HG03354 (cell line): ENCODE measurements at regions not wholly inside any gene's neighbourhood (a gene's known extent, or its start where the extent isn't known, plus 50 kb on each side); places are given as distances from the start of the nearest gene placed in this dataset.

Experiments
- ATAC-seq: cut with Tn5 transposase; IDR thresholded peaks from one replicate; pipeline ENCODE4 v1.9.1; 2021; ENCODE audit warnings: mild to moderate bottlenecking; ENCODE audit not compliant: unreplicated experiment, poor library complexity, severe bottlenecking

DNA sequence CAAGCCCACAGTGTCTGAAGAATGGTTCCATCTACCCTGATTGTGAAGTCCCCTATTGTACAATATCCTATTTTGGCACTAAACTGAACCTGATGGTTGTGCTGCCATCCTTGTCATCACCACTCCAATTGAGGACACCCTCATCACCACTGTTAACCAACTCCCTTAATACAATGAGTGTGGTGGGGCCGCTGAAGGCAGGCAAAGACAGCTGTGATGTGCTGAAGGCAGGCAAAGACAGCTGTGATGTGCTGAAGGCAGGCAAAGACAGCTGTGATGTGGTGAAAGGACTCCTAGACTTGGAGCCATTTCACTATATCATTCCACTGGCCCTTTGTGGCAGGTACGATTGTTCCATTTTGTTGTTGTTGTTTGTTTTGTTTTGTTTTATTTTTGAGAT lies 481.6 kb downstream of the SOX6 start:
- no peak for ATAC-seq

DNA sequence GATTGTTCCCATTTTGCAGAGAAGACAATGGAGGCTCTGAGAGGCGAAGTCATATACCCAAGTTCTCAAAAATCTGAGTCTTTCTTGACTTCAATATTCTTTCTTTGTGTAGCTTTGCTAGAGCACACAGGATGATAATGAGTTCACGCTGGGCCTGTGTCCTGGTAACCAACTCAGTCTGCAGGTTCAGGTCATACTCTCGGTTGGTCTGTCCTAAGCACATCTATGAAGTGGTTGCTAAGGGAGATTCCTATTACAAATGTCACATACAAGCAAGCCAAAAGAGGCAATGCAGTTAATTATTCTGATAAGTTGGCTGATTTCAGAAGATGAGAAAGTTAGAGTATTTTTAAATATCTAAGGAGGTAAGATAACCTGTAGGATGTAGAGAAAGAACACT lies 481.0 kb downstream of the SOX6 start:
- ATAC-seq, result no peak

DNA sequence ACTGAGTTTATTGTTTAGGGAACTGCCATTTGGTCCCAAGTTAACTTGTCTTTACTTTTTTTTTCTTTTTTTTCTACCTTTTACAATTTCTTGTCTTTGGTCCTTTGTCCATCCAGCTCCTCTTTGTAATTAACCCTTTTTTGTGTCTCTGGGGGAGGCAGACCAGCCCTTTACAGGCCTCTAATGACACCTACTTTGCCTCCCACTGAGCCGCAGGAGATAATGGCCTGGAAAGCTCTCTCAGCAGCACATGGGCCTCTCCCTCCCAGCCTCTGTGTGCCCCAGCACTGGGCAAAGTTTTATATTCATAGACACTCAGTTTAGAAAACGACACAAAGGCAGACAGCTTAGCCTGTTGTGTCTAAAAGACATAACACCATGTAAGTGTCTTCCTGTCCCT lies 480.4 kb downstream of the SOX6 start:
- no peak for ATAC-seq

DNA sequence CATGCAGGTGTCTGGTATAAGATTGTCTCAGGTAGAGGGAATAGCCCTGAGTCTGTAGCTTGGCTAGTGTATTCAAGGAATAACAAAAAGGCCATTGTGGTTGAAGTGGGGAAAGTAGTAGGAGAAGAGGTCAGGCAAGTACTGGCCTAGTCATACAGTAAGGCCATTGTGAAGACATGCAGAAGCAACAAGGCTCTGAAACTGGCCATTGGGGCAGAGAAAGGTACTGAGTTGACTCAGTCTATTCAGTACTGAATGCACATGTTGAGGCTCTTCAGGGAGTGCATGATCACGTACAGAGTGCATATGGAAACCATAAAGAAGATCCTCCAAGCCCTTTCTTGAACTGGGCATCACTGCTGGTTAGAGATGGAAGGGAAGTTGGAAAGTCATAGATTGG lies 477.6 kb downstream of the SOX6 start:
- no peak for ATAC-seq

DNA sequence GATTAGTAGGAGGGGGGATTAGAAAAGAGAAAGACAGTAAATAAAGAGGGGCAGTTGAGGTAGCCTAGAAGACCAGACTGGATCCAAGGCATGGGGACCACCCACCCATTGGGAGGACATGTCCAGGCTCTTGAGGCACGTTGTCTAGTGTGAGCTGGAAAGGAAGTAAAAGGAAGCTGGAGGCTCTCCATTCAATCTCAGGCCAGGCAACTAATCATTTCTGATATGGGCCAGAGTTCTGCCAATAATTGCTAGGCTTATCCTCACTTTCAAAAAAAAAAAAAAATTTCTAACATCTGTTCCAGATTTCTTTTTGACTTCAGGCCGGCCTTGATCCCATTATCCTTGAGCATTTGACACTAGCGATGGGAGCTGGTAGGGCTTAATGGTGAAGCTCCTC lies 476.1 kb downstream of the SOX6 start:
- ATAC-seq, result no peak

DNA sequence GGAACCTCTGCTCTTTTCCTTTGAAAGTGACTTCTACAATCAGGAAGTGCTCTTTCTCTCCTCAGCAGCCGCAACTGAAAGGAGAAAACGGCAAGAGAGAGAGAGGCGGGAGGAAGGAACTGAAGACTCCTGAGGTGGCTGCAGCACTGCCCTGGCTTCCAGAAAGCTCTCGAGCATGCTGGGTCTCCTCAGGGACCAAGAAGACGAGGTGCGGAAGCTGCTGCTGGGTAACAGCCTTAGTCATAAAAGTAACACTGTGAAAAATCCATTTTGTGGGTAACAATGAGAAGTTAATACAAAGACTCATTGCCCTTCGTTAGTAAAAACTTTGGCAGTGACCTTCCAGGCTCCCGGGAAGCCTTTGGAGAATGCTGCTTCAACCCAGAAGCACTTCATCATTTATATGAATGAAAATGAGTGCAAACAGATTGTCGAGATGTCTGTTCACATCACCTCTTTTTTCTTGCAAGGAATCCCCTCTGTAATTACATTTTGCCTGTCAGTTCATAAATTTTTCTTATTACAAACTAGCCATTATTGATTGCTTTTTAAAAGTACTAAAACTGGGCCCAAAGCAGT lies 473.4 kb downstream of the SOX6 start:
- no peak for ATAC-seq

DNA sequence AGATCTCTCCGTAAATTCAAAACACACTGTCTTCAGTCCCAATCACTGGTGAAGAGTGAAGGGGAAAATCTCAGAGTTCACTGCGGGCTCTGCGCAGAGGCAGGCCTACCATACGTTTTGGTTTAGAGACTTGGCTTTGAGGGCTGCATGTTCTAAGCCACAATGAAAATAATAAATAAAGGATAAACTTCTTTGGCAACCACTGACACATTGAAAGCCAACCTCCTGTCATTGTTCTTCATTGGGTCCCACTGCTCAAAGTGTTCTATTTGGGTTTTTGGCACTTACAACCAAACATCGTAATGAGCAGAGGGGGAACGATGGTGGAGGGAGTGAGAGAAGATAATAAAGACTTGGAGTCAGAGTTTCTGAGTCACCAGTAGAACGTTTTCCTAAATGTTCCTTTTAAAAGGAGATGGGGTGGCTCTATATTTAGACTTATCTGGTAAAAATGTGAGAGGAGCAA lies 472.9 kb downstream of the SOX6 start:
- ATAC-seq, result no peak

DNA sequence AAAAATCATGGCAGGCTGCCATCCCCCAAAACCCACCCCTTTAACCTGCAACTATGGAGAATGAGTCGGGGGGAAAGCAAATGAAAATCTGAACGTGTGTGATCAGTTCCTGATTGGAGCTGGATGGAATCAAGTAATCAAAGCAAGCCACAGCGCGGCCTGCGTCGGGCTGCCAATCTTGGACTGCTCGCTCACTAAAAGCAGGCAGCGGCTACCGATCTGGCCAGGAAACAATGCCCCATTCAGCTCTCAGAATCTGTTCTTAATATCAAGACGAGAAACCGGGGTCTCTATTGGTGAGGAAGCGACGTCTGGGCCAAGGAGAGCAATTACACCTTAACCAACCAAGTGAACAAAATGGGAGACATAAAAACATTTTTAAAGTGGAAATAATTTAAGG lies 472.2 kb downstream of the SOX6 start:
- ATAC-seq, result no peak

DNA sequence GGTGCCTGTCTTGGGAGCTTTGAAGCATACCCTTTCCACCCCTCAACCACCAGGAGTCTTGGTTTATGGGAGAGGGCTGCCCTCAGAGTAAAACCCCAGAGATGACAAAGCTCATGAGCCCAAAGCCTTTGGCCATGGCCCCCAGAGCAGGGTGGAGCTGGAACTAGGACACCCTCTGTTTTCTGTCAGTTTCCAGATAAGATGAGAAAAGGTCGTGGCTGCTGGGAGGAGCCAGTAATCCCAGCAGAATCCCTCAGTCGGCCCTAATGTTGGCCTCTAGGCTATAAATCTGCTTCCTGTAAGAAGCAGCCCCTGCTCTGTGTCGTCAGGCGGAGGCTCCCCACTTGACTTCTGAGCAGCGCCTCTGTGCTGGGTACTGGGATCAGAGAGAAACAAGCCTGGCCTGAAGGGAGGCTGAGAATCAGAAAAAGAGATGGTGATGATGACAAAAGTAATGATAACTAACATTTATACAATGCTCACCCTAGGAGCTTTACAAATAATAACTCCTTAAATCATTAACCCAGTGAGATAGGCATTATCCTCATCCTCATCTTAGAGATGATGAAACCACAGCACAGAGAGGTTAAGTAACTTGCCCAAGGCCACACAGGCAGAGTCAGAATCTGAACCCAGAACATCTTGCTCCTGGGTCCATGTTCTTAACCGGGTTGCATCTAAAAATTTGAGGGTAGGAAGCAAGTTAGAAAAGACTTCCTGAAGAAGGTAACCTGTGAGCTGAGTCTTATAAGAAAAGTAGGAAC lies 471.4 kb downstream of the SOX6 start:
- ATAC-seq, result no peak

DNA sequence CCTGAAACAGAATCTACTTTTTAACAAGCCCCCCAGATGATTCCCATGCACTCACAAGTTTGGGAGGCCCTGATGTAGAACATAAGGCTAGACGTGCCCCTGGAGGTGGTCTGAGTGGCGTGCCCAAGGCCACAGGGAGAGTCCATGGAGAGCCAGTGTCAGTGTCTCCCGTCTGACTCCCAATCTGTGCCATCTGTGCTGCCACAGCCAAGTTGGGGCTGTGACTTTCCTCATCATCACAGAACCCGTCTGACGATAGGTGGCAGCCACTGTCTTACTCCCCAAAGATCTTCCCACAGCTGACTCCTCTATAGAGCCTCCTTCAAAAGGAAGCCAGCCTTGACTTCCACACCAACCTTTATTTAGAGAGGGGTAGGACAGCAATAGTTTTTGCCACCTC lies 470.5 kb downstream of the SOX6 start:
- ATAC-seq, result no peak

DNA sequence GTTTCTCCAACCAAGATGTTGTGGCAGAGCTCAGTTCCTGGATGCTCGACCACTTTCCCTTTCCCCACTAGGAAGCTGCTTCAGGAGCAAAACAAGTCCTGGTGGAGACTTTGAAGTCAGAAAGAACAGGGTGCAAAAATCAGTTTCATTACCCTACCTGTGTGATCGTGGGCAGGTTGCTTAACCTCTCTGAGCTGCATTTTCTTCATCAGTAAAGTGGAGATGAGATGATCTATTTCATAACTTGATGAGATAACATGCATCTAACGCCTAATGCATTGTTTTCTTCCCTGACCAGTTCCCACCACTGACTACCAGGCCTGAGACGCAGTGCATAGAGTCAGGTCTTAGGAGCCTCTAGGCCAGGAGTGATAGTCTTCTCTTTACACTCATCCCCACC lies 470.0 kb downstream of the SOX6 start:
- no peak for ATAC-seq

DNA sequence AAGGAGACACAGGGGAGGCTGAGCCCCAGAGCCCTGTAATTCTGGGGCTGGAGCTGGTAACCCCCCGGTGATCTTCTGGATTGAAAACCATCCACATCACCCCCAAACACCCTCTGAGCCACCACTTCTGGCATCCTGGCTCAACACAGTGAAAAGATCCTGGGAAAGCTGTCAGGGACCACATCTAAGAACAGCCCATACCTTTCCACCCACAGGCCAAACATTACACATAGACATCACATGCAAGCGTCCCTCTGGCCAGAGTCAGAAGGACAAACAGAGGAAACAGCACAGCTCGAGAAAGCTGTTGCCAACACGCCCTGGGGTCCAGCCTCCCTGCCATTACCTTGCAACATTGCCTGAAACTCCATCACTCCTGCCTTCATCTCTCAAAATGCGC lies 469.5 kb downstream of the SOX6 start:
- ATAC-seq, result no peak

DNA sequence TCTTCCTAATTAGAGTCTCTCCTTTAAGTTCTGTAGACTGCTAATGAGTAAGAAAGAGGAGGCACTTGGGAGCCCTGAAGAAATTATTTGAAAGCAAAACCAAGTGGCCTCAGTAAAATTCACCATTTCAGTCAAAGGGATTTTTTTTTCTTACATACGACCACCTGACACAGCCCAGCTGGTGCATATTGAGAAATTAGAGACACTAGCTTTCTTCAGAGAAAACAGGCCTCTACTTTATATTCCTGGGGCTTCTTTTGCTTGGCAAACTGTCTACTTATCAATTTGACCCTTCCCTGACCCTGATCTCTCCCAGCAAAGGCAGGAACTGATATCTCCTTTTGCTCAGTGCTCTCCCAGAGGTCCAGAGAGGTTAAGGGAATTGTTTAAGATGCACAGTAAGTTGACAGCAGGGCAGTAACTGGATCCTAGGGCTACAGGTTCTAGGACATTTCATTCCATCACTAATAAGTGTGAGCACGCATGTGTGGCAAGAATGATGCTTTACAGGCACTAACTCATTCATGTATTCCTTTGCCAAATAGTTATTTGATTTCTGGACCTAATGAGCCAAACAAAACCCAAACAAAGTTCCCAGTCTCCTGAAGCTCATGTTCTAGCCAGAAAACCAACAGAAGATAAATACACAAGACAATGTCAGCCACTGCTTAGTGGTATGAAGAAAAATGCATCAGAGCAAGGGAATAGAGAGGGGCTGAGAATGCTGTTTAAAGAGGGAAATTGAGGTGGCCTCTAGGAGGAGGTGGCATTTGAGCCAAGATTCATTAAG lies 467.6 kb downstream of the SOX6 start:
- ATAC-seq, result no peak

DNA sequence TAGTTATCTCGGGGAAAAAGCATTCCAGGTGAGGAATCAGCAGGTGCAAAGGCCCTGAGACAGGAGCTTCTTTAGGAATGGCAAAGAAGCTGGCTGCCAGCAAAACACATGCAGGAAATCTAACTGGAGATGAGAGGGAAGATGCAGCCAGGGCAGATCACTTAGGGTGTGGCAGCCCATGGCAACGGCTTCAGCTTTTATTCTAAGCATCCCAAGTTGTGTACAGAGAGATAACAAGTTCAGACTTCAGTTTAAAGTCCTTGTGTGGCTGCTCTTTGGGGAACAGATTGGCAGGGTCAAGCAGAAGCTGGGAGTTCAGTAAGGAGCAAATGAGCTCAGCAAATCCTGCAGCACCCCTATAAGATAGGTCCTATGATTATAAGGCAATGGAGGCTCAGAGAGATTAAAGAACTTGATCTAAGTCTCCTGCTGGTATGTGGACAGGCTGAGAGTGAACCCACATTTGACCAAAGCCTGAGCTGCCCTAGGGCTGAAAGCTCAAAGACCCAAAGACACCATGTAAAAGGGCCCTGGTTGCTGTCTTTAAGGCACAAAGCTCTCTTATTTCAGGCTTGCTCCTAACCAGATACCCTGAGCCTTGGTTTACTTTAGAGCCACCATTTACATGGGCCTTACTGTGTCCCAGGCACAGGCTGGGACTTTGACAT lies 466.8 kb downstream of the SOX6 start:
- ATAC-seq, result no peak

DNA sequence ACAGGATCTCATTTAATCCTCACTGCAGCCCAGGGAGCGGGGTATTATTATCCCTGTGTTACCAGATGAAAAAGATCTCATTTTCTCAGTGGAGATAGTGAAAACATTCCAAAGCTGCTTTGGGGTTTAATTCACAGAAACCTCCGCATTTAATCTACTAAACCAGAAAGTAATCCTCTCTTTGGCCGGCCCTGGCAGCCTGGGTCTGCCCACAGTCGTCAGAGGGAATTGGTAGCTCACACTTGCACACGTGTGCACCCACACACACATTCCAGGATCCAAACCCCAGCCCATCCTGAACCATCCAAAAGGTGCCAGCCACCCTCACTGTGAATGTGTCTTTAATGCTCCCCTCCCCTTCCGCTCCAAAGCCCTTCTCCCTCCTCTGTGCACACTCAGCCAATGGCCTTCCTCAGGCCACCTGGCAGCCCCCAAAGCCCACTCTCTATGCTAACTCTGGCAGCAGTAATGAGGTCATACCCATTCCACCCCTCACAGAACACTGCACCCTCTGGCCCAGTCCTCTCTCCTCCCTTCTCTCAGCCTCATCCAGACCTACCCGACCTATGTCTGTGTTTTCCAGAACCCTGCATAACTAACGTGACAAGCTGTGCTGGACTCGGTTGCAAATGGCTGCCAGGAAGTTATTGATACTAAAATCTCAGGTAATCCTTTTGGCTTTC lies 466.2 kb downstream of the SOX6 start:
- no peak for ATAC-seq

DNA sequence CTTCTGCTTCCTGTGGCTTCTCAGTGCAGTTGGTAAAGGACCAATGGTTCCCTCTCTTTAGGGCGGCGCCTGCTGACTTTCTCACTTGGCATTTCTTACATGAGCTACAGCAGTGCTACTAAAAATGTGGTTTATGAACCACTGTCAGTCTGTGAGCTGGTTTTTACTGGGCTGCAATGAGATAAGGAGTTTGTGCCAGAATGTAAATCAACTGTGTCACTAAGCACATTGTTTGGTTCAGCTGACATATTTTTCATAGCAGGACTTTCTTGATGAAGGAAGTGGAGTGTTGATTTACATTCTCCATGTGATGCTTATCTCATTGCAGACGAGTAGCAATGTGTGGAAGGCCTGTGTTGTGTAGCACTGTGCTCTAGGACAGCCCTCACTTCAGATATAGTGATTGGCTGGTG lies 463.3 kb downstream of the SOX6 start:
- no peak for ATAC-seq

DNA sequence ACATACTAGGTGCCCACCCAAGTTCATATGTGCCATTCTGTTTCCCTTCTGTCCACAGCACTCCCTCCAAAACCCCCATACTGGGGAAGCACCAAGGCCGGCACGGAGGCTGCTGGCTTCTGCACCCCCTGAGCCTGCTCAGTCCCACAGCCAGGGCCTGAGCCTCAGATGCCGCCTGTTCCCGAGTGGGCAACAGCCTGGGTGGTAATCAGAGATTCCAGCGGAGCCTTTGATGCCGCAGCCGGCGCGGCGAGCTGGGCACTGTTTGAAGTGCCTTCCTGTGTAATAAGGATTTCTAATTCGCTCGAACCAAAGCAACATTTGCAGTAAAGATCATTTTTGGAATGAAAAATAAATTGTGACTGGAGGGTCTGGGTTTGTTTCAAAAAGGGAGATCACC lies 460.3 kb downstream of the SOX6 start:
- ATAC-seq, result no peak

DNA sequence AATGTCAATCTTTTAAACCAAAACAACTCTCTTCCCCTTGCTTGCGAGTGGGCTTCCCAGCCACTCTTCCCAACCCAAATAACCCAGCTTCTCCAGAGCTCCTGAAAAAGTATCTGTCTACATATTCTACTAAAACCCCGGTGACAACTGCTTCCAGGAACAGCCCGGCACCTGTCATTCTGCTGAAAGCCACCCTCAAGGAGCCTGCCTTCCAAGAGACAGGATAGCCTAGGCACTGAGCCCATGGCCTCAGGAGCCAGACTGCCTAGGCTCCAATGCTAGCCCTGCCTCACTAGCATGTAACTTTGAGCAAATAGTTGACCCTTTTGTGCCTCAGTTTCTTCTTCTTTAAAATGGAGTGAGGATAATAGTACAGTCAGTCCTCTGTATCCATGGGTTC lies 459.8 kb downstream of the SOX6 start:
- no peak for ATAC-seq

DNA sequence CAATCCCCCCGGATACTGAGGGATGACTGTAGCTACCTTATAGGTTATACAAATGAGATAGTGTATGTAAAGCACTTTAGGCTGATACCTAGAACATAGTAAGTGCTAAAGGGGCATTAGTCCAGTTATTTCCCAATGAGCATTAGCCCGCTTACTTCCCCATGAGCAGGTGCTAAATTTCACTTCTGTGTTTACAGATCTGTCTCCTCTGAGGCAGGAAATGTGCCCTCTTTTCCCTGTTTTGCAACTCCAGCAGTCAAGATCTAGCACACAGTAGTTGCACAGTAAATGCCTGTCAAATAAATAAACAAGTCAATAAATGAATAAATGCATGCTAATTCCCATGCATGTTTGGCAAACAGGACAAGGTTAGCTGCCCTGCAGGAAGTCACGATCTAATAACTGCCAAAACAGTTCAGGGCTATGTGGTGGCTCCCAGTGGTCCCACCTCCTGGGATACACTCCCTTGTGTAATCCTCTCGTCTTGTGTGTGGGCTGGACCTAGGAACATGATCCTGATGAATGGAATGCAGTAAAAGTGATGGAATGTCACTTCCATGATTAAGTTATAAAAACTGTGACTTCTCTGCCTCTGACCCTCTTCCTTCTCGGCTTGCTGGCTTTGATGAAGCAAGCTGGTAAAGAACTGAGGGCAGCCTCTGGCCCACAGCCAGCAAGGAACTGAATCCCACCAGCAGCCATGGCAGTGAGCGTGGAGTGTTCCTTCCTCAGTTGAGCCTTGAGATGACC lies 459.0 kb downstream of the SOX6 start:
- no peak for ATAC-seq
